Gastrocnemius medialis (tissue), 4 donors: ENCODE measurements at regions not wholly inside any gene's neighbourhood (a gene's known extent, or its start where the extent isn't known, plus 50 kb on each side); places are given as distances from the start of the nearest gene placed in this dataset.

Source experiments
- ATAC-seq, 2 donors: fragments of 150-250 bp; one replicate each; pipeline ENCODE4 v1.9.1; 2016
- DNase-seq, 2 donors: peaks; one replicate each; pipeline ENCODE4 v3.0.0-alpha.2; 2019
- H3K27ac ChIP-seq, 4 donors: fragments of 200-600 bp; sonication (generic); 1 replicate in 1 of 4; 2 replicates in 3 of 4; pipeline ENCODE4 v1.5.1; 2016 to 2018; ENCODE audit warnings: mild to moderate bottlenecking in 2 of 4, moderate library complexity in 1 of 4
- H3K27me3 ChIP-seq, 3 donors: fragments of 200-600 bp; sonication (generic) in 2 of 3; 1 replicate in 1 of 3; 2 replicates in 2 of 3; pipeline versions ENCODE4 v1.5.1 to v1.6.0; 2016 to 2019; ENCODE audit warnings: mild to moderate bottlenecking in 1 of 3, moderate library complexity in 1 of 3
- H3K36me3 ChIP-seq, 2 donors: fragments of 200-600 bp; sonication (generic) in 1 of 2; one replicate each; pipeline ENCODE4 v1.5.1; 2017 to 2018
- H3K4me1 ChIP-seq, 2 donors: fragments of 200-600 bp; sonication (generic) in 1 of 2; one replicate each; pipeline ENCODE4 v1.5.1; 2016 to 2017; ENCODE audit warnings: mild to moderate bottlenecking in 2 of 2
- H3K4me3 ChIP-seq, 4 donors: fragments of 200-600 bp; sonication (generic) in 3 of 4; 1 replicate in 1 of 4; 2 replicates in 3 of 4; pipeline ENCODE4 v1.5.1; 2016 to 2019; ENCODE audit warnings: mild to moderate bottlenecking in 2 of 4
- H3K9me3 ChIP-seq, 3 donors: fragments of 200-600 bp; sonication (generic) in 2 of 3; 1 replicate in 1 of 3; 2 replicates in 2 of 3; pipeline ENCODE4 v1.5.1; 2016 to 2019
- POLR2A ChIP-seq, 2 donors: fragments of 450-650 bp; IDR thresholded peaks; one replicate each; pipeline ENCODE4 v1.6.1; 2017; ENCODE audit warnings: antibody characterized with exemption in 2 of 2, mild to moderate bottlenecking in 2 of 2, moderate library complexity in 2 of 2
- in situ Hi-C, 4 donors: fragments of 200-750 bp; cut with MboI; loops; one replicate each; pipeline versions ENCODE4 v1.15.0 to v1.8.0; 2017; ENCODE audit warnings: low sequenced_read_pairs in 4 of 4
- intact Hi-C: fragments of 100-400 bp; cut with DNase I; formaldehyde crosslinking; loops from one replicate; pipeline ENCODE4 v1.15.1; 2023; ENCODE audit warnings: low total_unique reads
- TF ChIP-seq, protein P1 (sequence below), 5 experiments: fragments of 450-650 bp in 3 of 5; fragments of 200-600 bp in 2 of 5; sonication (generic) in 2 of 5; IDR thresholded peaks in 4 of 5; conservative IDR thresholded peaks in 1 of 5; 1 replicate in 4 of 5; 2 replicates in 1 of 5; pipeline ENCODE4 v1.5.1; 2016 to 2019; ENCODE audit warnings: antibody characterized with exemption in 5 of 5, mild to moderate bottlenecking in 3 of 5, moderate library complexity in 3 of 5

DNA sequence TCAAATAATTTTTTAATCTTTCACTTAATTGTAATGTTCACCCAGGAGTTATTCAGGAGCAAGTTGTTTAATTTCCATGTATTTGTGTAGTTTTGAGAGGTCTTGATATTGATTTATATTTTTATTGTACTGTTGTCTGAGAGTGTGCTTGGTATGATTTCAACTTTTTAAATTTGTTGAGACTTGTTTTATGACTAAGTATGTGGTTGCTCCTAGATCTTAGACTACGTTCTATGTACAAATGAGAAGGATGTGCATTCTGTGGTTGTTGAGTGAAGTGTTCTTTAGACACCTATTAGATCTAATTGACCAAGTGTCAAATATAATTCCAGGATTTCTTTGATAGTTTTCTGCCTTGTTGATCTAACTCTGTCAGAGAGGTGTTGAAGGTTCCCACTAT is 353.3 kb upstream of the GNPDA2 start:
- ATAC-seq (no peak), DNase-seq (no peak)
- Histone ChIP-seq H3K36me3 (no peaks in the 10 kb centered on the region), H3K27me3 (no peaks in the 10 kb centered on the region), H3K4me1 (no peaks in the 10 kb centered on the region), H3K27ac (no peak overlapping the region), H3K4me3 (no peak overlapping the region), H3K9me3 (no peaks in the 10 kb centered on the region)
- intact Hi-C loops: no loop called here
- TF ChIP-seq, protein P1, sequence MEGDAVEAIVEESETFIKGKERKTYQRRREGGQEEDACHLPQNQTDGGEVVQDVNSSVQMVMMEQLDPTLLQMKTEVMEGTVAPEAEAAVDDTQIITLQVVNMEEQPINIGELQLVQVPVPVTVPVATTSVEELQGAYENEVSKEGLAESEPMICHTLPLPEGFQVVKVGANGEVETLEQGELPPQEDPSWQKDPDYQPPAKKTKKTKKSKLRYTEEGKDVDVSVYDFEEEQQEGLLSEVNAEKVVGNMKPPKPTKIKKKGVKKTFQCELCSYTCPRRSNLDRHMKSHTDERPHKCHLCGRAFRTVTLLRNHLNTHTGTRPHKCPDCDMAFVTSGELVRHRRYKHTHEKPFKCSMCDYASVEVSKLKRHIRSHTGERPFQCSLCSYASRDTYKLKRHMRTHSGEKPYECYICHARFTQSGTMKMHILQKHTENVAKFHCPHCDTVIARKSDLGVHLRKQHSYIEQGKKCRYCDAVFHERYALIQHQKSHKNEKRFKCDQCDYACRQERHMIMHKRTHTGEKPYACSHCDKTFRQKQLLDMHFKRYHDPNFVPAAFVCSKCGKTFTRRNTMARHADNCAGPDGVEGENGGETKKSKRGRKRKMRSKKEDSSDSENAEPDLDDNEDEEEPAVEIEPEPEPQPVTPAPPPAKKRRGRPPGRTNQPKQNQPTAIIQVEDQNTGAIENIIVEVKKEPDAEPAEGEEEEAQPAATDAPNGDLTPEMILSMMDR (IDR thresholded peaks at IDR 0.05 in 4 of 5, conservative IDR thresholded peaks at IDR 0.05 in 1 of 5): no peak
- no peak for TF ChIP-seq POLR2A (IDR thresholded peaks at IDR 0.05)
- in situ Hi-C loops: no loop called here

DNA sequence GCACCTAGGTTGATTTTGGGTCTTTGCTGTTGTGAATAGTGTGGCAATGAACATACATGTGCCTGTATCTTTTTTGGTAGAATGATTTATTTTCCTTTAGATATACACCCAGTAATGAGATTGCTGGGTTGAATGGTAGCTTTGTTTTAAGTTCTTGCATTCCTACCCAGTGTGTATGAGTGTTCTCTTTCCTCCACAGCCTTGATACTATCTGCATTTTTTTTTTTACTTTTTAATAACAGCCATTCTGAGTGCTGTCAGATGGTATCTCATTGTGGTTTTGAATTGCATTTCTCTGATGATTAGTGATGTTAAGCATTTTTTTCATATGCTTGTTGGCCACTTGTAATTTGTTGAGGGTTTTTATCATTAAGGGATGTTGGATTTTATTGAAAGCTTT is 351.8 kb upstream of the GNPDA2 start:
- H3K36me3 ChIP-seq: no peaks in the 10 kb centered on the region
- no peaks in the 10 kb centered on the region for H3K27me3 ChIP-seq
- intact Hi-C loops (no loop called here), in situ Hi-C loops (no loop called here)
- H3K4me1 ChIP-seq: no peaks in the 10 kb centered on the region
- no peak overlapping the region for H3K27ac ChIP-seq
- no peak for ATAC-seq
- no peaks in the 10 kb centered on the region for H3K9me3 ChIP-seq
- no peak for DNase-seq
- TF ChIP-seq, protein P1 (IDR thresholded peaks at IDR 0.05 in 4 of 5, conservative IDR thresholded peaks at IDR 0.05 in 1 of 5): no peak
- TF ChIP-seq POLR2A (IDR thresholded peaks at IDR 0.05): no peak
- H3K4me3 ChIP-seq: no peak overlapping the region

GRCh38 chr4:45072981-45073380 is 346.6 kb upstream of the GNPDA2 start:
- no peaks in the 10 kb centered on the region for H3K36me3 ChIP-seq
- H3K27me3 ChIP-seq: no peaks in the 10 kb centered on the region
- intact Hi-C loops: no loop called here
- H3K4me3 ChIP-seq: no peak overlapping the region
- H3K9me3 ChIP-seq: no peaks in the 10 kb centered on the region
- in situ Hi-C loops: no loop called here
- no peak for TF ChIP-seq POLR2A (IDR thresholded peaks at IDR 0.05)
- TF ChIP-seq, protein P1 (IDR thresholded peaks at IDR 0.05 in 4 of 5, conservative IDR thresholded peaks at IDR 0.05 in 1 of 5): no peak
- DNase-seq (no peak), ATAC-seq (no peak)
- no peaks in the 10 kb centered on the region for H3K4me1 ChIP-seq
- H3K27ac ChIP-seq: no peak overlapping the region

DNA sequence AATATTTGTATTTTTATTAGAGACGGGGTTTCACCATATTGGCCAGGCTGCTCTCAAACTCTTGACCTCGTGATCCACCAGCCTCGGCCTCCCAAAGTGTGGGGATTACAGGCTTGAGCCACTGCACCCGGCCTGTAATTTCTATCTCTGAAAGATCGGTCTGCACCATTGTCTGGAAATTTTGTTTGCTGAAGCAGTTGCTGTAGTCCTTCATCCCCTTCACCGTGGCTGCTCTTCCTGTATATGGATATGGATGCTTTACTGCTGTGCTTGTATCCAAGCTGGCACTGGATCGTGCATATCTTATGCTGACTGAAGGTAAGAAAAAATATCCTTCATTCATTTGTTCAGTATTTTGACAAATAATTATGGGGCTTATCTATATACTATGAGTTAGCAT is 338.4 kb upstream of the GNPDA2 start:
- intact Hi-C loops (no loop called here), in situ Hi-C loops (no loop called here)
- Histone ChIP-seq H3K4me1 (no peaks in the 10 kb centered on the region), H3K4me3 (no peak overlapping the region), H3K36me3 (no peaks in the 10 kb centered on the region), H3K9me3 (no peaks in the 10 kb centered on the region), H3K27ac (no peak overlapping the region), H3K27me3 (no peaks in the 10 kb centered on the region)
- DNase-seq: no peak
- ATAC-seq: no peak
- TF ChIP-seq, protein P1 (IDR thresholded peaks at IDR 0.05 in 4 of 5, conservative IDR thresholded peaks at IDR 0.05 in 1 of 5): no peak
- no peak for TF ChIP-seq POLR2A (IDR thresholded peaks at IDR 0.05)

GRCh38 chr4:45063696-45064095 is 337.3 kb upstream of the GNPDA2 start:
- ATAC-seq (no peak), DNase-seq (no peak)
- no peak overlapping the region for H3K27ac ChIP-seq
- no peaks in the 10 kb centered on the region for H3K27me3 ChIP-seq
- no peak for TF ChIP-seq POLR2A (IDR thresholded peaks at IDR 0.05)
- TF ChIP-seq, protein P1 (IDR thresholded peaks at IDR 0.05 in 4 of 5, conservative IDR thresholded peaks at IDR 0.05 in 1 of 5): no peak
- no peaks in the 10 kb centered on the region for H3K36me3 ChIP-seq
- in situ Hi-C loops (no loop called here), intact Hi-C loops (no loop called here)
- H3K4me1 ChIP-seq: no peaks in the 10 kb centered on the region
- H3K9me3 ChIP-seq: no peaks in the 10 kb centered on the region
- no peak overlapping the region for H3K4me3 ChIP-seq
